Pancreas (tissue), 10 donors: ENCODE measurements at regions not wholly inside any gene's neighbourhood (a gene's known extent, or its start where the extent isn't known, plus 50 kb on each side); places are given as distances from the start of the nearest gene placed in this dataset.

Experiments used
- ATAC-seq, 4 donors: fragments of 200-7000 bp; cut with Tn5 transposase; one replicate each; pipeline versions ENCODE4 v1.8.0 to v1.9.1; 2020; ENCODE audit warnings: mild to moderate bottlenecking in 4 of 4, moderate library complexity in 4 of 4
- DNase-seq, 6 donors: peaks; one replicate each; pipeline ENCODE4 v3.0.0-alpha.2; 2020
- FAIRE-seq: peaks from 2 replicates; lab custom pipeline; 2012; peaks lifted over from hg19 to GRCh38; lab: Jason Lieb, UNC
- H3K27ac ChIP-seq, 4 donors: fragments of 200-600 bp; sonication (generic); 1 replicate in 3 of 4; 2 replicates in 1 of 4; pipeline versions ENCODE4 v1.5.0 to v1.8.0; 2020
- H3K27me3 ChIP-seq, 4 donors: fragments of 200-600 bp; one replicate each; pipeline ENCODE4 v1.8.0; 2021
- H3K36me3 ChIP-seq, 3 donors: fragments of 200-600 bp; sonication (generic) in 1 of 3; one replicate each; pipeline versions ENCODE4 v1.5.0 to v1.8.0; 2020 to 2021
- H3K4me1 ChIP-seq, 3 donors: fragments of 200-600 bp; one replicate each; pipeline ENCODE4 v1.8.0; 2021
- H3K4me3 ChIP-seq, 4 donors: fragments of 200-600 bp; sonication (generic) in 2 of 4; one replicate each; pipeline versions ENCODE4 v1.5.0 to v1.8.0; 2020 to 2021
- H3K9me3 ChIP-seq, 4 donors: fragments of 200-600 bp; one replicate each; pipeline ENCODE4 v1.8.0; 2021
- WGBS, 2 donors: extraction: QIAGEN DNeasy Blood & Tissue Kit; methylation state at CpG; one replicate each; pipeline ENCODE4 v1.1.7; 2013; 5-methylcytosine and 5-hydroxymethylcytosine counted together
- intact Hi-C, 3 donors: fragments of 100-400 bp; cut with DNase I; formaldehyde crosslinking; loops; one replicate each; pipeline versions ENCODE4 v1.11.1 to v1.14.2; 2022
- TF ChIP-seq, protein P1 (sequence below), 4 donors: fragments of 200-600 bp; sonication (generic) in 3 of 4; IDR thresholded peaks; one replicate each; pipeline versions ENCODE4 v1.5.0 to v1.8.0; 2021; ENCODE audit warnings: antibody characterized with exemption in 4 of 4
- donor health status: healthy with polysubstance abuse.
- donor health status: DM: no; HTN: no; CAD: no; lungs with moderate emphysema.
- donor health status: DM: no; HTN: no; CAD: no.
- donor health status: control.
- donor health status: control.
- donor health status: Bipolar disorder and iron deficiency.
- donor health status: DM: yes; HTN: yes; CAD: no.
- donor health status: DM: no; HTN: no; CAD: no.
- donor health status: DM: no; HTN: no; CAD: no.
- donor health status: DM: yes; HTN: yes; CAD: no.

DNA sequence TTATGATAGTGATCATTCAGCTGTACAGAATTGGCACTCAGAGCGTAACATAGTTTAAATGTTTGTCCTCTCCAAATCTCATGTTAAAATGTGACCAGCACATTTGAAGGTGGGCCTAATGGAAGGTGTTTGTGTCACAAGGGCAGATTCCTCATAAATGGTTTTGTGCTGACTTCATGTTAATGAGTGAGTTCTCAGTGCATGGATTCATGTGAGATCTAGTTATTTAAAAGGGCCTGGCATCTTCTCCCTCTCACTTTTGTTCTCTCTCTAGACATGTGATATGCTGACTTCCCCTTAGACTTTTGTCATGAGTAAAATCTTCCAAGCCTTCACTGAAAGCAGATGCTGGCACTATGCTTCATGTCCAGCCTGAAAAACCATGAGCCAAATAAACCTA, 452.4 kb upstream of the PTCHD4 start:
- H3K27ac ChIP-seq: no peak overlapping the region
- FAIRE-seq (no peak), DNase-seq (no peak), ATAC-seq (no peak)
- TF ChIP-seq, protein P1, sequence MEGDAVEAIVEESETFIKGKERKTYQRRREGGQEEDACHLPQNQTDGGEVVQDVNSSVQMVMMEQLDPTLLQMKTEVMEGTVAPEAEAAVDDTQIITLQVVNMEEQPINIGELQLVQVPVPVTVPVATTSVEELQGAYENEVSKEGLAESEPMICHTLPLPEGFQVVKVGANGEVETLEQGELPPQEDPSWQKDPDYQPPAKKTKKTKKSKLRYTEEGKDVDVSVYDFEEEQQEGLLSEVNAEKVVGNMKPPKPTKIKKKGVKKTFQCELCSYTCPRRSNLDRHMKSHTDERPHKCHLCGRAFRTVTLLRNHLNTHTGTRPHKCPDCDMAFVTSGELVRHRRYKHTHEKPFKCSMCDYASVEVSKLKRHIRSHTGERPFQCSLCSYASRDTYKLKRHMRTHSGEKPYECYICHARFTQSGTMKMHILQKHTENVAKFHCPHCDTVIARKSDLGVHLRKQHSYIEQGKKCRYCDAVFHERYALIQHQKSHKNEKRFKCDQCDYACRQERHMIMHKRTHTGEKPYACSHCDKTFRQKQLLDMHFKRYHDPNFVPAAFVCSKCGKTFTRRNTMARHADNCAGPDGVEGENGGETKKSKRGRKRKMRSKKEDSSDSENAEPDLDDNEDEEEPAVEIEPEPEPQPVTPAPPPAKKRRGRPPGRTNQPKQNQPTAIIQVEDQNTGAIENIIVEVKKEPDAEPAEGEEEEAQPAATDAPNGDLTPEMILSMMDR (IDR thresholded peaks at IDR 0.05): no peak
- no peaks in the 10 kb centered on the region for H3K9me3 ChIP-seq
- H3K4me3 ChIP-seq: no peak overlapping the region
- WGBS, 2 donors: 54 to 70% methylated on average over 1 of the region's 1 CpG
- intact Hi-C loops: no loop called here
- H3K36me3 ChIP-seq: no peaks in the 10 kb centered on the region
- no peaks in the 10 kb centered on the region for H3K4me1 ChIP-seq
- H3K27me3 ChIP-seq: no peaks in the 10 kb centered on the region

DNA sequence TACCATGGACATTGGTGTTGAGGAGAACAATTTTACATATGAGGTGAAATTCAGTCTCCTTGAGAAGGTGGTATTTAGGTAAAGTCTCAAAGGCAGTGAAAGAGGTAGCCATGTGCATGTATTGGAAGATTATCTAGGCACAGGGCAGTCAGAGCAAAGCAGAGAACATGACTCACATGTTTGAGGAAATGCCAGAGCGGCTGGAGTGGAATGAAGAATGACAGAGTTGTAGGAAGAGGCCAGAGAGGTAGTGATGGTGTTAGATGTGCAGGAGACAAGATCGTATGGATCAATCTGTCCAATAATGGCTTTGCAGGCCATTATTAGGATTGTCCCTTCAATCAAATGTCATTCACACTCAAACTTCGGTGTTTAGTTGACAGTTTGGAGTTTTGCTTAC, 449.4 kb upstream of the PTCHD4 start:
- no peaks in the 10 kb centered on the region for H3K9me3 ChIP-seq
- FAIRE-seq (no peak), ATAC-seq (no peak), DNase-seq (no peak)
- no peaks in the 10 kb centered on the region for H3K27me3 ChIP-seq
- intact Hi-C loops: no loop called here
- no peak overlapping the region for H3K27ac ChIP-seq
- H3K4me3 ChIP-seq: no peak overlapping the region
- no peaks in the 10 kb centered on the region for H3K4me1 ChIP-seq
- no peaks in the 10 kb centered on the region for H3K36me3 ChIP-seq
- TF ChIP-seq, protein P1 (IDR thresholded peaks at IDR 0.05): no peak
- 50 to 56% methylated on average over 3 of the region's 3 CpGs for WGBS, 2 donors

DNA sequence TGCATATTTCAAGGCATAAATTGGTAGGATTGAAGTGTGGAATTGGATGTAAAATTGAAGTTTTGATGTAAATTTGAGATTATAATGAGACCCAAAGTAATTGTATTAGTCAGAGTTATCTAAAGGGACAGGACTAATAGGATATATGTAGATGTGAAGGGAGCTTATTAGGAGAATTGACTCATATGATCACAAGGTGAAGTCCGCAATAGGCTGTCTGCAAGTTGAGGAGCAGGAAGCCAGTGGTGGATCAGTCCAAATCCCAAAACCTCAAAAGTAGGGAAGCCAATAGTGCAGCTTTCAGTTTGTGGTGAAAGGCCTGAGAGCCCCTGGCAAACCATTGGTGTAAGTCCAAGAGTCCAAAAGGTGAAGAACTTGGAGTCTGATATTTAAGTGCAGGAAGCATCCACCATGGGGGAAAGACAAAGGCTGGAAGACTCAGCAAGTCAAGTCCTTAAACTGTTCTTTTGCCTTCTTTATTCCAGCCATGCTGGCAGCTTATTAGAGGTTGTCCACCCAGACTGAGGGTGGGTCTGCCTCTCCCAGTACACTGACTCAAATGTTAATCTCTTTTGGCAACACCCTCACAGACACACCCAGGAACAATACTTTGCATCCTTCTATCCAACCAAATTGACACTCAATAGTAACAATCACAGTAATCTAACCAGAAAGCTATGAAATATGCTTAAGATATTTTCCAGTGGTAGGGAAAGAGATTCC, 442.6 kb upstream of the PTCHD4 start:
- no peak for ATAC-seq
- no peaks in the 10 kb centered on the region for H3K4me1 ChIP-seq
- H3K27me3 ChIP-seq: no peaks in the 10 kb centered on the region
- WGBS, 2 donors: 81 to 96% methylated on average over 1 of the region's 1 CpG
- no peak overlapping the region for H3K4me3 ChIP-seq
- no peak for FAIRE-seq
- intact Hi-C loops: no loop called here
- H3K36me3 ChIP-seq: no peaks in the 10 kb centered on the region
- H3K27ac ChIP-seq: no peak overlapping the region
- no peak for DNase-seq
- H3K9me3 ChIP-seq: no peaks in the 10 kb centered on the region
- TF ChIP-seq, protein P1 (IDR thresholded peaks at IDR 0.05): no peak

DNA sequence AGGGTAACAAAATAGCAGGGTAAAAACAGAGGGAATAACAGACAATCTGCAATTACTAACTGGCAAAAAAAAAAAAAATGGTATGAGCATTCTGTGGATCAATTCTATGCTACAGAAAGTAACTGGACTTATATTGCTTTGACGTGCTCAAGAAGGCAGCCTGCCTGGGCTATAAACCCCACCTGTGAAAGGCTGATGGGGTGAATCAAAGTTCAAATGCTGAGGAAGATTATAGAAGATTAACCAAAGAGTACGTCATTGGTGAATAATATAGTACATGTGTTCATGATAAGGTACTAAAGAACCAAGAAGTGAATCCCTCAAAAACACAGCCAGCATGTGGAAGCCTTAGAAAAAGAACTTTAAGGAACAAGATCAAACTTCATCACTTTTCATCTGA, 441.9 kb upstream of the PTCHD4 start:
- FAIRE-seq (no peak), DNase-seq (no peak), ATAC-seq (no peak)
- TF ChIP-seq, protein P1 (IDR thresholded peaks at IDR 0.05): no peak
- intact Hi-C loops: no loop called here
- Histone ChIP-seq H3K9me3 (no peaks in the 10 kb centered on the region), H3K27ac (no peak overlapping the region), H3K36me3 (no peaks in the 10 kb centered on the region), H3K4me3 (no peak overlapping the region), H3K4me1 (no peaks in the 10 kb centered on the region), H3K27me3 (peaks cover 0 to 5% (median 0%) of the 10 kb centered on the region in 4 donors)
- WGBS, 2 donors: 41 to 48% methylated on average over 2 of the region's 2 CpGs

DNA sequence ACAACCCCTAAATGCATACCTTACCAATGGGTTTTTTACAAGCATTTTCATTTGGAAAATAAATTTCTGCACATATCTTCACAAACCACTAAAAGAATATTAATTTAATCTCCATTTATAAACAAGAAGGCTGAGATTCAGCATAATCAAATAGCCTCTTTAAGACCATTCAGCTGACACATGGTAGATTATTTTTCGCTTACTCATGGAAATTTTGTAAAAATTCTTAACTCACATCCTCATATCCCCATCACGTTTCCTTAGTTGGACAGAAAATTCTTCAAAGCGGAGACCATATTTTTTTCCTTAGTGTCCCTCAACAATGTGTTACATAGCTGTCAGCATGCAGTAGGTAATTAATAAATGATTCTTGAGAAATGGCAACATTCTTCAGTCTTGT, 439.6 kb upstream of the PTCHD4 start:
- intact Hi-C loops: no loop called here
- TF ChIP-seq, protein P1 (IDR thresholded peaks at IDR 0.05): no peak
- no peak overlapping the region for H3K4me3 ChIP-seq
- FAIRE-seq (no peak), ATAC-seq (no peak), DNase-seq (no peak)
- no peaks in the 10 kb centered on the region for H3K9me3 ChIP-seq
- H3K27me3 ChIP-seq: peaks cover 0 to 5% (median 0%) of the 10 kb centered on the region in 4 donors
- H3K27ac ChIP-seq: no peak overlapping the region
- 60 to 77% methylated on average over 3 of the region's 3 CpGs for WGBS, 2 donors
- no peaks in the 10 kb centered on the region for H3K4me1 ChIP-seq
- no peaks in the 10 kb centered on the region for H3K36me3 ChIP-seq
